A673 (cell line): ENCODE measurements at regions not wholly inside any gene's neighbourhood (a gene's known extent, or its start where the extent isn't known, plus 50 kb on each side); places are given as distances from the start of the nearest gene placed in this dataset.

ENCODE experiments used
- BruUV-seq: library from RNA; stranded (reverse); fragments of 400-500 nt; replicated peaks from 2 replicates; lab custom pipeline; 2021; lab: Mats Ljungman, UMichigan
- CTCF ChIA-PET: fragments of 300-600 bp; sonication (Branson Sonifier 250); formaldehyde crosslinking; loops from one replicate; lab custom pipeline; 2022; ENCODE audit warnings: antibody characterized with exemption; lab: Charles Lee
- POLR2A ChIA-PET: fragments of 300-600 bp; sonication (Branson Sonifier 250); formaldehyde crosslinking; loops from one replicate; lab custom pipeline; 2022; ENCODE audit warnings: antibody characterized with exemption; ENCODE audit not compliant: low non-redundant PET; lab: Charles Lee
- DNase-seq: peaks from one replicate; pipeline ENCODE4 v3.0.0-alpha.2; 2015; ENCODE audit warnings: low spot score
- H3K27ac ChIP-seq: fragments of 200-600 bp; sonication (generic); 2 replicates; pipeline ENCODE4 v1.5.1; 2016; ENCODE audit warnings: mixed run types, low read depth, mild to moderate bottlenecking, mixed read lengths, antibody characterized with exemption, low read length; ENCODE audit not compliant: poor library complexity, severe bottlenecking
- H3K27me3 ChIP-seq: fragments of 200-600 bp; sonication (generic); replicated peaks from 2 replicates; pipeline ENCODE4 v1.6.1; 2017; ENCODE audit warnings: mixed run types, low read depth, mild to moderate bottlenecking, mixed read lengths, antibody characterized with exemption, low read length; ENCODE audit not compliant: insufficient read depth, poor library complexity
- H3K36me3 ChIP-seq: fragments of 200-600 bp; sonication (generic); 2 replicates; pipeline ENCODE4 v1.6.1; 2016; ENCODE audit warnings: mixed run types, mild to moderate bottlenecking, mixed read lengths, antibody characterized with exemption, low read length; ENCODE audit not compliant: insufficient read depth, poor library complexity, severe bottlenecking
- H3K4me1 ChIP-seq: fragments of 200-600 bp; sonication (generic); 2 replicates; pipeline ENCODE4 v1.6.1; 2017; ENCODE audit warnings: mixed run types, mild to moderate bottlenecking, mixed read lengths, antibody characterized with exemption, low read length; ENCODE audit not compliant: insufficient read depth, poor library complexity, severe bottlenecking
- H3K4me3 ChIP-seq: fragments of 200-600 bp; sonication (generic); 2 replicates; pipeline ENCODE4 v1.5.1; 2016; ENCODE audit warnings: low read depth, mixed run types, mild to moderate bottlenecking, mixed read lengths, low read length; ENCODE audit not compliant: poor library complexity, severe bottlenecking
- H3K9me3 ChIP-seq: fragments of 200-600 bp; sonication (generic); 2 replicates; pipeline ENCODE4 v1.6.1; 2016; ENCODE audit warnings: mixed run types, low read depth, mild to moderate bottlenecking, mixed read lengths, antibody characterized with exemption, low read length; ENCODE audit not compliant: poor library complexity, severe bottlenecking
- EZH2 ChIP-seq: fragments of 200-600 bp; sonication (generic); IDR thresholded peaks from 2 replicates; pipeline ENCODE4 v1.6.1; 2017; ENCODE audit warnings: borderline replicate concordance, low read depth, mild to moderate bottlenecking, mixed read lengths, antibody characterized with exemption, low read length; ENCODE audit not compliant: poor library complexity, severe bottlenecking
- intact Hi-C: fragments of 100-400 bp; cut with micrococcal nuclease; formaldehyde crosslinking; loops from one replicate; pipeline ENCODE4 v1.10.0; 2022; ENCODE audit not compliant: unreplicated experiment
- TF ChIP-seq, protein P1 (sequence below): fragments of 300-800, 200-600 bp; sonication (generic); conservative IDR thresholded peaks from 2 replicates; pipeline ENCODE4 v1.5.1; 2017; ENCODE audit warnings: low read depth, mild to moderate bottlenecking, antibody characterized with exemption, low read length, moderate library complexity, mixed read lengths

DNA sequence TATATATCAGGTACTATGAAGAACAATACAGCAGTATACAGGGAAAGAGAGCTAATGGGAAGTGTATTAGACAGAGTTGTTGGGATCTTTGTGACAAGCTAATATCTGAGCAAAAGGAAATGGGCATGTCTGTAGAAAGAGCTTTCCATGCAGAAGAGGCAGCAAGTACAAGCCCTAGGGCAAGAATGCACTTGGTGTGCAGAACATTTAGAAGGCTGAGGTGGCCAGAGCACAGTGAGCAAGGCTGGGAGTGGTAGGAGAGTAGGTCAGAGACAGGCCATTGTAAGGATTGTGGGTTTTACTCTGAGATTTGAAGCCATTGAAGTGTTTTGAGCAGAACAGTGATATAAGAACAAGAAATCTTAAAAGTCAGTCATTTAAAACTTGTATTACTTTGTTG lies 353.9 kb upstream of the TGFBR2 start:
- H3K36me3 ChIP-seq = no peaks in the 10 kb centered on the region
- no peak overlapping the region for H3K4me3 ChIP-seq
- peaks cover 5% of the 10 kb centered on the region for H3K4me1 ChIP-seq
- H3K27ac ChIP-seq = no peak overlapping the region
- no TSS peak for BruUV-seq
- no peaks in the 10 kb centered on the region for H3K9me3 ChIP-seq
- CTCF ChIA-PET = no interaction called here
- POLR2A ChIA-PET = no interaction called here
- no peaks in the 10 kb centered on the region for H3K27me3 ChIP-seq
- TF ChIP-seq EZH2 = no peak
- TF ChIP-seq, protein P1, sequence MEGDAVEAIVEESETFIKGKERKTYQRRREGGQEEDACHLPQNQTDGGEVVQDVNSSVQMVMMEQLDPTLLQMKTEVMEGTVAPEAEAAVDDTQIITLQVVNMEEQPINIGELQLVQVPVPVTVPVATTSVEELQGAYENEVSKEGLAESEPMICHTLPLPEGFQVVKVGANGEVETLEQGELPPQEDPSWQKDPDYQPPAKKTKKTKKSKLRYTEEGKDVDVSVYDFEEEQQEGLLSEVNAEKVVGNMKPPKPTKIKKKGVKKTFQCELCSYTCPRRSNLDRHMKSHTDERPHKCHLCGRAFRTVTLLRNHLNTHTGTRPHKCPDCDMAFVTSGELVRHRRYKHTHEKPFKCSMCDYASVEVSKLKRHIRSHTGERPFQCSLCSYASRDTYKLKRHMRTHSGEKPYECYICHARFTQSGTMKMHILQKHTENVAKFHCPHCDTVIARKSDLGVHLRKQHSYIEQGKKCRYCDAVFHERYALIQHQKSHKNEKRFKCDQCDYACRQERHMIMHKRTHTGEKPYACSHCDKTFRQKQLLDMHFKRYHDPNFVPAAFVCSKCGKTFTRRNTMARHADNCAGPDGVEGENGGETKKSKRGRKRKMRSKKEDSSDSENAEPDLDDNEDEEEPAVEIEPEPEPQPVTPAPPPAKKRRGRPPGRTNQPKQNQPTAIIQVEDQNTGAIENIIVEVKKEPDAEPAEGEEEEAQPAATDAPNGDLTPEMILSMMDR = no peak
- intact Hi-C loops = no loop called here
- no peak for DNase-seq

- Histone ChIP-seq H3K9me3 (no peaks in the 10 kb centered on the region), H3K27me3 (no peaks in the 10 kb centered on the region), H3K4me1 (peaks cover 5% of the 10 kb centered on the region), H3K27ac (no peak overlapping the region), H3K4me3 (no peak overlapping the region), H3K36me3 (no peaks in the 10 kb centered on the region)
- DNase-seq = no peak
- CTCF ChIA-PET = no interaction called here
- POLR2A ChIA-PET = no interaction called here
- intact Hi-C loops = no loop called here
- no TSS peak for BruUV-seq
- TF ChIP-seq, protein P1 = no peak
- TF ChIP-seq EZH2 = no peak
Observed at GRCh38 chr3:30253832-30254231, 352.6 kb upstream of the TGFBR2 start.

DNA sequence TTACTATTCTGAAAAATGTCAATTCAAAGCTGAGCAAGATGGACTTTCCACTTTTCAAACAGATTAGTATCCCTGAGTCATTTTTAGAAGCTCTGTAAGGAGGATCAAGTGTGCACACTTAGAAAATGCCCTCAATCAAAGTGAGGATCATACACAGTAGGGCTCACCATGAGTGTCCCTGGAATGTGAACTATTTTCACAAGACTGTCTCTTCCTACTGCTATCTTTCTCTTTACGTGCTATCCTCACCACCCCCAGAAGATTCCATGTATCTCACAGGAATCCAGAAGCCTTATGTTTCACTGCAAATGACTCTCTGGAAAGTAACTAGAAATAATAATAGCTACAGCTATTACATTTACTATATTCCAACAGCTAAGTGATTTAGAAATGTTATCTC lies 349.9 kb upstream of the TGFBR2 start:
- BruUV-seq = no TSS peak
- H3K9me3 ChIP-seq = no peaks in the 10 kb centered on the region
- ChIA-PET CTCF (no interaction called here), POLR2A (no interaction called here)
- no peak overlapping the region for H3K4me3 ChIP-seq
- H3K4me1 ChIP-seq = peaks cover 5% of the 10 kb centered on the region
- H3K36me3 ChIP-seq = no peaks in the 10 kb centered on the region
- no peak for DNase-seq
- no peak overlapping the region for H3K27ac ChIP-seq
- TF ChIP-seq, protein P1 = no peak
- TF ChIP-seq EZH2 = no peak
- intact Hi-C loops = no loop called here
- H3K27me3 ChIP-seq = no peaks in the 10 kb centered on the region
